GM12891 (cell line): ENCODE measurements at regions not wholly inside any gene's neighbourhood (a gene's known extent, or its start where the extent isn't known, plus 50 kb on each side); places are given as distances from the start of the nearest gene placed in this dataset.

Experiments used
- POLR2A ChIP-seq: IDR thresholded peaks from 2 replicates; pipeline ENCODE4 v1.6.1; 2011; ENCODE audit warnings: low read depth, low read length, control low read depth
- POLR2AphosphoS5 ChIP-seq: IDR thresholded peaks from 2 replicates; pipeline ENCODE4 v1.6.1; 2011; ENCODE audit warnings: low read depth, low read length, control low read depth
- SPI1 ChIP-seq: IDR thresholded peaks from 2 replicates; pipeline ENCODE4 v1.6.1; 2011; ENCODE audit warnings: low read depth, low read length, control low read depth
- TAF1 ChIP-seq: IDR thresholded peaks from 2 replicates; pipeline ENCODE4 v1.6.1; 2011; ENCODE audit warnings: low read depth, low read length, control low read depth

- TF ChIP-seq TAF1 (no peak), POLR2A (no peak), POLR2AphosphoS5 (no peak), SPI1 (no peak)
Observed at GRCh38 chr6:142002825-142003405, 129.8 kb upstream of the GJE1 start.
